ENCODE measurements at regions not wholly inside any gene's neighbourhood (a gene's known extent, or its start where the extent isn't known, plus 50 kb on each side); places are given as distances from the start of the nearest gene placed in this dataset.

DNA sequence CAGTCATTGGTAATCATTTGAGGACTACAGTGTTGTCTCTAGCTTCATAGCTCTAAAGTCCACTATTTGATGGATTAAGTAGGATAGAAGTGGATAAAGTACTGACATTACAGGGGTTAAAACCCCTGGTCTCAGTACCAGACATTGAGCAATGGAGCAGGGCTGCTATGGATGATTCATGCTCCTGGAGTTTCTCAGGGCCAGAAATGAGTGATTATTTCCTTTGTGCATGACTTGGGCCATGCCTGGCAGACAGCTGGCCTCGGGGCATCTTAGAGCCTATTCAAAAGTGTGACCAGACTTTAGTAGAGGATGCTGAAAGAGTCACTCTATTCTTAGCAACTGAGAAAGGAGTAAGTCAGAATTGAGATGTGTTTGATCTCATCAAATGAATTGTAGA, 350.7 kb upstream of the TLE4 start:
- H3K4me1 ChIP-seq (ENCODE audit: control insufficient read depth, insufficient read depth, low read depth, low read length), result no peaks in the 10 kb centered on the region
- WGBS, result 0% methylated on average over 1 of the region's 1 CpG
- H3K4ac ChIP-seq (ENCODE audit: low read depth in 1 of 2, low read length in 2 of 2), result no peak overlapping the region
- no peak overlapping the region for H3K14ac ChIP-seq (ENCODE audit: low read length in 2 of 2)
- no peak overlapping the region for H3K23ac ChIP-seq (ENCODE audit: low read length in 2 of 2)
- H2BK15ac ChIP-seq (ENCODE audit: low read depth, poor library complexity, severe bottlenecking), result no peak overlapping the region
- no peak overlapping the region for H2AK5ac ChIP-seq (ENCODE audit: low read length, severe bottlenecking)
- H3K9me3 ChIP-seq (ENCODE audit: control insufficient read depth, low read length), result no peaks in the 10 kb centered on the region
- H2BK120ac ChIP-seq (ENCODE audit: low read depth, low read length), result no peak overlapping the region
- H3K27ac ChIP-seq (ENCODE audit: low read length, poor library complexity, severe bottlenecking), result peak overlapping the region; percentile 65
- no peak overlapping the region for H3K4me2 ChIP-seq (ENCODE audit: low read length, poor library complexity, severe bottlenecking)
- H3K36me3 ChIP-seq (ENCODE audit: control insufficient read depth in 1 of 2, insufficient read depth in 2 of 2, low read depth in 1 of 2, low read length in 2 of 2), result no peaks in the 10 kb centered on the region
- no peak overlapping the region for H2BK12ac ChIP-seq (ENCODE audit: low read length in 2 of 2)
- H3K9ac ChIP-seq (ENCODE audit: low read length), result no peak overlapping the region
- no peaks in the 10 kb centered on the region for H3K79me1 ChIP-seq (replicated peaks; ENCODE audit: low read length, poor library complexity, severe bottlenecking)
- peak; percentile 93 for DNase-seq
- peak overlapping the region in 1 of 2 experiments; percentile 65 for H3K18ac ChIP-seq (ENCODE audit: low read depth in 1 of 2, low read length in 2 of 2)
- no peak overlapping the region for H2AFZ ChIP-seq (ENCODE audit: low read depth, low read length)
- H4K8ac ChIP-seq (ENCODE audit: low read length), result no peak overlapping the region
- no peak overlapping the region for H3K4me3 ChIP-seq (ENCODE audit: insufficient read depth in 1 of 2, low read depth in 1 of 2, low read length in 2 of 2)
- H2BK5ac ChIP-seq (ENCODE audit: low read depth, low read length, poor library complexity, severe bottlenecking), result no peak overlapping the region
- H3K27me3 ChIP-seq (ENCODE audit: control insufficient read depth in 1 of 2, insufficient read depth in 1 of 2, low read length in 2 of 2), result no peaks in the 10 kb centered on the region
- no peak overlapping the region for H4K91ac ChIP-seq (ENCODE audit: low read length)

DNA sequence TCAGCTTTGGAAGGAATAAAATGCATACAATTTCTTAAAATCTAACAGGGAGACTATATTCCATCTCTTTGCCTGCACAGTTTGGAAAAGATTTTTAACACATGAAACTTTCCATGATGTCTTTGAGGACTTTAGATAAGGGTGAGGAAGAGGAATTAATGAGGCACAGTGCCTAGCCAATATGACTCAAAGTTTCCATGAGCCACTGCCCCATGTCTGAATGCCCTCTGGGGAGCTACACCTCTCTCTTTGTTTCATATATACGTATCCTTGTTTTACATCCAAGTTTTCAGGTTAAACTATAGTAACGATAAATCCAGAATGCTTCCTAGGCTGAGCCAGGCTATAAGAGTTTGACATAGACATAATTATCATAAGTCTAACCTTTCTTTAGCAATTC, 349.3 kb upstream of the TLE4 start:
- Histone ChIP-seq H3K18ac (ENCODE audit: low read depth in 1 of 2, low read length in 2 of 2) (no peak overlapping the region), H3K4me3 (ENCODE audit: insufficient read depth in 1 of 2, low read depth in 1 of 2, low read length in 2 of 2) (no peak overlapping the region), H3K4me1 (ENCODE audit: control insufficient read depth, insufficient read depth, low read depth, low read length) (no peaks in the 10 kb centered on the region), H2AFZ (ENCODE audit: low read depth, low read length) (no peak overlapping the region), H3K14ac (ENCODE audit: low read length in 2 of 2) (no peak overlapping the region), H3K9me3 (ENCODE audit: control insufficient read depth, low read length) (no peaks in the 10 kb centered on the region), H3K27me3 (ENCODE audit: control insufficient read depth in 1 of 2, insufficient read depth in 1 of 2, low read length in 2 of 2) (no peaks in the 10 kb centered on the region), H2BK15ac (ENCODE audit: low read depth, poor library complexity, severe bottlenecking) (no peak overlapping the region), H3K9ac (ENCODE audit: low read length) (no peak overlapping the region), H3K4ac (ENCODE audit: low read depth in 1 of 2, low read length in 2 of 2) (no peak overlapping the region), H4K8ac (ENCODE audit: low read length) (no peak overlapping the region), H3K23ac (ENCODE audit: low read length in 2 of 2) (no peak overlapping the region), H3K27ac (ENCODE audit: low read length, poor library complexity, severe bottlenecking) (no peak overlapping the region), H4K91ac (ENCODE audit: low read length) (no peak overlapping the region), H3K36me3 (ENCODE audit: control insufficient read depth in 1 of 2, insufficient read depth in 2 of 2, low read depth in 1 of 2, low read length in 2 of 2) (no peaks in the 10 kb centered on the region), H2BK5ac (ENCODE audit: low read depth, low read length, poor library complexity, severe bottlenecking) (no peak overlapping the region), H3K79me1 (replicated peaks; ENCODE audit: low read length, poor library complexity, severe bottlenecking) (no peaks in the 10 kb centered on the region), H2BK120ac (ENCODE audit: low read depth, low read length) (no peak overlapping the region), H2BK12ac (ENCODE audit: low read length in 2 of 2) (no peak overlapping the region), H3K4me2 (ENCODE audit: low read length, poor library complexity, severe bottlenecking) (no peak overlapping the region), H2AK5ac (ENCODE audit: low read length, severe bottlenecking) (no peak overlapping the region)
- peak; percentile 55 for DNase-seq
- WGBS, result 100% methylated on average over 1 of the region's 2 CpGs

DNA sequence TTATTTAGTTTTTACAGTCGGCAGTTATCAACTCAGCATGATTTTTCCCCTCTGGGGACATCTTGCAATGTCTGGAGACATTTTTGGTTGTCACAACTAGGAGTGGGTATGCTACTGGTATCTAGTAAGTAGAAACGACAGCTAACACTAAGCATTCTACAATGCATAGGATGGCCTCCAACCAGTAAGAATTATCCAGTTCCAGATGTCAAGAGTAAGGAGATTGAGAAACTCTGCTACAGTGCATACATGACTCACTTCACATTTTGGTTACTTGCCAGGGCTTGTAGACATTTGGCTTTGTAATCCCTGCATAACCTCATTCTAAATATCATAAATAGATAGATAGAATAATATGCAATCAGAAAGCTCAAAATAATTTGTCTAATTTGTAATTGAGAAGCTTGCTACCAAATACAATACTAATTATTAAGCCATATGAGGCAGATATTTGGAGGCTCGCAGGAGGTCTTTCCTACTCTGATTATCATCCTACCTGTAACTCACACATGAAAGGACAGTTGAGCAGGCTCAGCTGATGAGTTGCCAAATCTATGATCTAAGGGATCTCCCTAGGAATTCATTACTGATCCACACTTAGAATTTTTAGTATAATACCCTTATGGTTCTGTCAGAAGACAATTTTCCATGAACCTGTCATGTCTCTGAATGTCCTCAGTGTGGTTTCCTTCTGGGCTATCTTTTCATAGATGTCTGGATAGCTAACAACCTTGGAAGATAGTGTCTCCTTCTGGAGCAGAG, 346.9 kb upstream of the TLE4 start:
- Histone ChIP-seq H3K36me3 (ENCODE audit: control insufficient read depth in 1 of 2, insufficient read depth in 2 of 2, low read depth in 1 of 2, low read length in 2 of 2) (no peaks in the 10 kb centered on the region), H3K27ac (ENCODE audit: low read length, poor library complexity, severe bottlenecking) (no peak overlapping the region), H2AK5ac (ENCODE audit: low read length, severe bottlenecking) (no peak overlapping the region), H4K91ac (ENCODE audit: low read length) (no peak overlapping the region), H3K4ac (ENCODE audit: low read depth in 1 of 2, low read length in 2 of 2) (no peak overlapping the region), H3K4me3 (ENCODE audit: insufficient read depth in 1 of 2, low read depth in 1 of 2, low read length in 2 of 2) (no peak overlapping the region), H4K8ac (ENCODE audit: low read length) (no peak overlapping the region), H2BK15ac (ENCODE audit: low read depth, poor library complexity, severe bottlenecking) (no peak overlapping the region), H2BK12ac (ENCODE audit: low read length in 2 of 2) (no peak overlapping the region), H2BK5ac (ENCODE audit: low read depth, low read length, poor library complexity, severe bottlenecking) (no peak overlapping the region), H3K9ac (ENCODE audit: low read length) (no peak overlapping the region), H3K4me2 (ENCODE audit: low read length, poor library complexity, severe bottlenecking) (no peak overlapping the region), H2AFZ (ENCODE audit: low read depth, low read length) (no peak overlapping the region), H3K9me3 (ENCODE audit: control insufficient read depth, low read length) (no peaks in the 10 kb centered on the region), H2BK120ac (ENCODE audit: low read depth, low read length) (no peak overlapping the region), H3K14ac (ENCODE audit: low read length in 2 of 2) (no peak overlapping the region), H3K27me3 (ENCODE audit: control insufficient read depth in 1 of 2, insufficient read depth in 1 of 2, low read length in 2 of 2) (no peaks in the 10 kb centered on the region), H3K23ac (ENCODE audit: low read length in 2 of 2) (no peak overlapping the region), H3K79me1 (replicated peaks; ENCODE audit: low read length, poor library complexity, severe bottlenecking) (no peaks in the 10 kb centered on the region), H3K18ac (ENCODE audit: low read depth in 1 of 2, low read length in 2 of 2) (peak overlapping the region in 1 of 2 experiments; percentile 33), H3K4me1 (ENCODE audit: control insufficient read depth, insufficient read depth, low read depth, low read length) (no peaks in the 10 kb centered on the region)
- DNase-seq, result peak; percentile 88
- 100% methylated on average over 2 of the region's 3 CpGs for WGBS

DNA sequence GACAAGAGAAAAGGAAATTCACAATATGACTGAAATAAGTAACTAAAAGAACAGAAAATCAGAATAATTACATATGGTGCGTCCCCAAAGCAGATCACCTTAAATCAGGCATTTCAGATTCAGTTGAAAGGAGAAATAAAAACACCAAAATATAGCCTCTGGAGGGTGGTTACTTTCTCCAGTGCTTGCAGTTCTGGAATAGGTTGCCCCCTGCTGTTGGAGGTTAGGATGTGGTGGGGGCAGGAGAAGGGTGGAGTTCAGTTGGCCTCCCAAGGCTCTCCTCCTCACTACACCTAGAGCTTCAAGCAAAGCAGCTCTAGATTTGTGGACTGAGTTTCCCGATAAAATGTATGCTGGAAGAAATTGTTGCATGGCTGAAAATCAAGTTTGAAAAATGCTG, 338.2 kb upstream of the TLE4 start:
- Histone ChIP-seq H4K91ac (ENCODE audit: low read length) (no peak overlapping the region), H3K18ac (ENCODE audit: low read depth in 1 of 2, low read length in 2 of 2) (no peak overlapping the region), H3K4ac (ENCODE audit: low read depth in 1 of 2, low read length in 2 of 2) (no peak overlapping the region), H3K36me3 (ENCODE audit: control insufficient read depth in 1 of 2, insufficient read depth in 2 of 2, low read depth in 1 of 2, low read length in 2 of 2) (no peaks in the 10 kb centered on the region), H3K9ac (ENCODE audit: low read length) (no peak overlapping the region), H3K14ac (ENCODE audit: low read length in 2 of 2) (no peak overlapping the region), H2BK12ac (ENCODE audit: low read length in 2 of 2) (no peak overlapping the region), H2BK5ac (ENCODE audit: low read depth, low read length, poor library complexity, severe bottlenecking) (no peak overlapping the region), H2BK15ac (ENCODE audit: low read depth, poor library complexity, severe bottlenecking) (no peak overlapping the region), H3K23ac (ENCODE audit: low read length in 2 of 2) (no peak overlapping the region), H3K4me1 (ENCODE audit: control insufficient read depth, insufficient read depth, low read depth, low read length) (no peaks in the 10 kb centered on the region), H3K4me3 (ENCODE audit: insufficient read depth in 1 of 2, low read depth in 1 of 2, low read length in 2 of 2) (no peak overlapping the region), H2AK5ac (ENCODE audit: low read length, severe bottlenecking) (no peak overlapping the region), H3K79me1 (replicated peaks; ENCODE audit: low read length, poor library complexity, severe bottlenecking) (no peaks in the 10 kb centered on the region), H4K8ac (ENCODE audit: low read length) (no peak overlapping the region), H3K27me3 (ENCODE audit: control insufficient read depth in 1 of 2, insufficient read depth in 1 of 2, low read length in 2 of 2) (no peaks in the 10 kb centered on the region), H2BK120ac (ENCODE audit: low read depth, low read length) (no peak overlapping the region), H3K9me3 (ENCODE audit: control insufficient read depth, low read length) (no peaks in the 10 kb centered on the region), H3K4me2 (ENCODE audit: low read length, poor library complexity, severe bottlenecking) (no peak overlapping the region), H2AFZ (ENCODE audit: low read depth, low read length) (no peak overlapping the region), H3K27ac (ENCODE audit: low read length, poor library complexity, severe bottlenecking) (no peak overlapping the region)
- peak; percentile 19 for DNase-seq
- 100% methylated on average over 1 of the region's 2 CpGs for WGBS
